H1 (cell line): ENCODE measurements at regions not wholly inside any gene's neighbourhood (a gene's known extent, or its start where the extent isn't known, plus 50 kb on each side); places are given as distances from the start of the nearest gene placed in this dataset.

Experiments used
- CTCF ChIA-PET: fragments of 300-600 bp; sonication (Branson Sonifier 250); formaldehyde crosslinking; loops from one replicate; lab custom pipeline; 2021; ENCODE audit not compliant: partially characterized antibody; lab: Charles Lee
- POLR2A ChIA-PET: fragments of 300-600 bp; sonication (Branson Sonifier 250); formaldehyde crosslinking; loops from one replicate; lab custom pipeline; 2021; ENCODE audit warnings: inconsistent platforms; ENCODE audit not compliant: partially characterized antibody; lab: Charles Lee
- DNase-seq, 2 experiments: peaks; one replicate each; pipeline versions ENCODE4 v3.0.0 to v3.0.0-alpha.2; 2010 to 2022; ENCODE audit warnings: low spot score in 2 of 2, low read depth in 1 of 2, mixed read lengths in 1 of 2
- FAIRE-seq: peaks from 2 replicates; lab custom pipeline; 2011; peaks lifted over from hg19 to GRCh38; lab: Jason Lieb, UNC
- H2AFZ ChIP-seq: 2 replicates; pipeline ENCODE4 v1.8.1; 2012; ENCODE audit warnings: low read length, inconsistent platforms
- H2AK5ac ChIP-seq: 2 replicates; pipeline ENCODE4 v1.6.1; 2013; ENCODE audit warnings: low read depth, low read length
- H2BK120ac ChIP-seq: replicated peaks from 2 replicates; pipeline ENCODE3; 2013; ENCODE audit warnings: low read depth, low read length, inconsistent platforms
- H2BK12ac ChIP-seq: 2 replicates; pipeline ENCODE4 v1.6.1; 2013; ENCODE audit warnings: low read depth, low read length
- H2BK15ac ChIP-seq: 2 replicates; pipeline ENCODE4 v1.6.1; 2013; ENCODE audit warnings: low read length
- H2BK20ac ChIP-seq: 2 replicates; pipeline ENCODE4 v1.6.1; 2013; ENCODE audit warnings: low read length
- H2BK5ac ChIP-seq: 2 replicates; pipeline ENCODE4 v1.6.1; 2013; ENCODE audit warnings: low read depth, low read length
- H3K14ac ChIP-seq: 2 replicates; pipeline ENCODE4 v1.6.1; 2013; ENCODE audit warnings: inconsistent platforms; ENCODE audit not compliant: insufficient read length
- H3K18ac ChIP-seq: 2 replicates; pipeline ENCODE4 v1.6.1; 2013; ENCODE audit warnings: low read length; ENCODE audit errors: extremely low read depth
- H3K23ac ChIP-seq: 2 replicates; pipeline ENCODE4 v1.6.1; 2013; ENCODE audit warnings: inconsistent platforms; ENCODE audit not compliant: insufficient read length
- H3K23me2 ChIP-seq: 2 replicates; pipeline ENCODE4 v1.6.1; 2013; ENCODE audit warnings: low read depth, low read length
- H3K27ac ChIP-seq: 2 replicates; pipeline ENCODE4 v1.6.1; 2011; ENCODE audit warnings: low read depth, low read length, inconsistent platforms
- H3K27me3 ChIP-seq, 4 experiments: replicated peaks in 1 of 4; 1 replicate in 1 of 4; 2 replicates in 3 of 4; pipeline versions ENCODE4 v1.6.1 to v1.8.1; 2011 to 2013; ENCODE audit warnings: low read length in 3 of 4, mild to moderate bottlenecking in 3 of 4, inconsistent platforms in 2 of 4, mixed read lengths in 2 of 4, moderate library complexity in 1 of 4; ENCODE audit not compliant: control insufficient read depth in 3 of 4, insufficient read depth in 3 of 4; ENCODE audit errors: extremely low read depth in 1 of 4
- H3K36me3 ChIP-seq, 4 experiments: 2 replicates each; pipeline versions ENCODE4 v1.6.1 to v1.8.1; 2011 to 2013; ENCODE audit warnings: mild to moderate bottlenecking in 4 of 4, low read length in 3 of 4, moderate library complexity in 2 of 4, control low read depth in 1 of 4, inconsistent platforms in 1 of 4; ENCODE audit not compliant: insufficient read depth in 4 of 4, control insufficient read depth in 2 of 4
- H3K4ac ChIP-seq: replicated peaks from 2 replicates; pipeline ENCODE3; 2013; ENCODE audit warnings: low read length, low read depth, mixed read lengths, inconsistent platforms; ENCODE audit not compliant: insufficient read length
- H3K4me1 ChIP-seq, 4 experiments: replicated peaks in 1 of 4; 1 replicate in 1 of 4; 2 replicates in 3 of 4; pipeline versions ENCODE4 v1.6.1 to v1.8.1; 2011 to 2013; ENCODE audit warnings: low read length in 3 of 4, inconsistent platforms in 2 of 4, mixed read lengths in 1 of 4; ENCODE audit not compliant: insufficient read depth in 4 of 4, control insufficient read depth in 3 of 4
- H3K4me2 ChIP-seq, 2 experiments: 2 replicates each; pipeline versions ENCODE4 v1.6.1 to v1.8.1; 2011 to 2013; ENCODE audit warnings: low read depth in 2 of 2, low read length in 2 of 2, control low read depth in 1 of 2, inconsistent platforms in 1 of 2, mild to moderate bottlenecking in 1 of 2; ENCODE audit not compliant: insufficient read depth in 1 of 2
- H3K4me3 ChIP-seq, 4 experiments: fragments of 200-600, 300-600 bp in 1 of 4; sonication (generic), shearing (Covaris generic), sonication (Bioruptor Twin) in 1 of 4; 2 replicates each; pipeline versions ENCODE4 v1.5.1 to v1.8.1; 2011 to 2016; ENCODE audit warnings: low read length in 4 of 4, low read depth in 3 of 4, control low read depth in 2 of 4, inconsistent platforms in 2 of 4, mild to moderate bottlenecking in 2 of 4, mixed read lengths in 1 of 4, moderate library complexity in 1 of 4; ENCODE audit not compliant: insufficient read depth in 2 of 4; ENCODE audit errors: extremely low read depth in 1 of 4
- H3K56ac ChIP-seq: replicated peaks from 2 replicates; pipeline ENCODE3; 2013; ENCODE audit warnings: low read depth, mild to moderate bottlenecking, mixed read lengths, low read length, inconsistent platforms; ENCODE audit not compliant: insufficient read length
- H3K79me1 ChIP-seq: 2 replicates; pipeline ENCODE4 v1.6.1; 2013; ENCODE audit warnings: low read depth, low read length, control low read depth
- H3K79me2 ChIP-seq, 2 experiments: 2 replicates each; pipeline versions ENCODE4 v1.6.1 to v1.8.1; 2012 to 2013; ENCODE audit warnings: low read length in 2 of 2, mild to moderate bottlenecking in 2 of 2, inconsistent platforms in 1 of 2; ENCODE audit not compliant: insufficient read depth in 2 of 2, control insufficient read depth in 1 of 2
- H3K9ac ChIP-seq, 4 experiments: replicated peaks in 1 of 4; 1 replicate in 1 of 4; 2 replicates in 3 of 4; pipeline versions ENCODE4 v1.6.1 to v1.8.1; 2011 to 2013; ENCODE audit warnings: low read depth in 3 of 4, low read length in 3 of 4, control low read depth in 2 of 4, mild to moderate bottlenecking in 2 of 4, moderate library complexity in 2 of 4, inconsistent platforms in 1 of 4; ENCODE audit errors: extremely low read depth in 1 of 4
- H3K9me3 ChIP-seq, 2 experiments: 2 replicates each; pipeline versions ENCODE4 v1.6.1 to v1.8.1; 2012 to 2013; ENCODE audit warnings: mild to moderate bottlenecking in 2 of 2, moderate library complexity in 2 of 2, control low read depth in 1 of 2, inconsistent platforms in 1 of 2, low read depth in 1 of 2, low read length in 1 of 2, mixed read lengths in 1 of 2; ENCODE audit not compliant: insufficient read depth in 2 of 2
- H4K20me1 ChIP-seq, 2 experiments: replicated peaks in 1 of 2; 2 replicates each; pipeline versions ENCODE3 to v1.8.1; 2011 to 2013; ENCODE audit warnings: inconsistent platforms in 2 of 2, low read length in 2 of 2, mild to moderate bottlenecking in 1 of 2; ENCODE audit not compliant: insufficient read depth in 2 of 2, control insufficient read depth in 1 of 2
- H4K5ac ChIP-seq: 2 replicates; pipeline ENCODE4 v1.6.1; 2013; ENCODE audit warnings: low read length, low read depth, mixed read lengths, inconsistent platforms; ENCODE audit not compliant: insufficient read length
- H4K8ac ChIP-seq: 2 replicates; pipeline ENCODE4 v1.8.0; 2013; ENCODE audit warnings: mild to moderate bottlenecking, moderate library complexity, low read length, inconsistent platforms; ENCODE audit not compliant: insufficient read depth; ENCODE audit errors: extremely low read depth
- H4K91ac ChIP-seq: replicated peaks from 2 replicates; pipeline ENCODE3; 2013; ENCODE audit warnings: low read length, mixed read lengths, inconsistent platforms; ENCODE audit not compliant: insufficient read length
- GABPA ChIP-seq: IDR thresholded peaks from 2 replicates; pipeline ENCODE4 v1.6.1; 2011; ENCODE audit warnings: mild to moderate bottlenecking, low read length, moderate library complexity, borderline replicate concordance; ENCODE audit not compliant: insufficient read depth
- SP4 ChIP-seq: IDR thresholded peaks from 2 replicates; pipeline ENCODE4 v1.6.1; 2012; ENCODE audit warnings: low read length, inconsistent platforms
- WGBS, 2 experiments: shearing (Covaris generic) in 1 of 2; methylation state at CpG; one replicate each; pipeline versions ENCODE4 v1.1.6 to v1.1.7; 2013 to 2015; ENCODE audit warnings: low lambda C conversion rate in 2 of 2, mixed read lengths in 2 of 2, inconsistent platforms in 1 of 2, low coverage in 1 of 2, missing lambda C conversion rate in 1 of 2; ENCODE audit not compliant: insufficient replicate concordance in 2 of 2, insufficient coverage in 1 of 2, insufficient read length in 1 of 2; ENCODE audit errors: extremely low coverage in 1 of 2, missing lambda C conversion rate in 1 of 2; 5-methylcytosine and 5-hydroxymethylcytosine counted together
- TF ChIP-seq, protein P1 (sequence below): IDR thresholded peaks from 2 replicates; pipeline ENCODE4 v1.6.1; 2011; ENCODE audit warnings: low read length, improper control_type of control experiment

GRCh38 chr22:48868554-48868953 is 959.1 kb downstream of the BRD1 start:
- Histone ChIP-seq H3K23me2 (no peaks in the 10 kb centered on the region; the same call in 1 of the 2 replicates), H3K18ac (no peak overlapping the region), H3K79me2 (no peaks in the 10 kb centered on the region), H2BK20ac (no peak overlapping the region), H3K27me3 (no peaks in the 10 kb centered on the region; a peak in 1 of 7 replicates), H3K27ac (no peak overlapping the region), H3K4me2 (no peak overlapping the region), H3K9me3 (no peaks in the 10 kb centered on the region), H2AK5ac (no peak overlapping the region), H2BK12ac (no peak overlapping the region), H4K20me1 (peaks cover 0 to 2% of the 10 kb centered on the region in 2 experiments), H2AFZ (no peak overlapping the region), H3K79me1 (no peaks in the 10 kb centered on the region), H3K14ac (no peak overlapping the region), H3K56ac (no peak overlapping the region), H4K91ac (no peak overlapping the region), H3K4ac (no peak overlapping the region), H2BK15ac (no peak overlapping the region), H3K23ac (no peak overlapping the region), H3K4me3 (no peak overlapping the region), H3K9ac (no peak overlapping the region), H4K8ac (no peak overlapping the region), H4K5ac (no peak overlapping the region), H3K36me3 (no peaks in the 10 kb centered on the region), H2BK5ac (no peak overlapping the region), H3K4me1 (peaks cover 0 to 2% (median 0%) of the 10 kb centered on the region in 4 experiments; a peak in 1 of 7 replicates), H2BK120ac (no peak overlapping the region)
- 80% methylated on average over 6 of the region's 6 CpGs; no CpG with 5 or more reads in 1 of the 2 experiments for WGBS, 2 experiments
- TF ChIP-seq SP4 (no peak), GABPA (no peak)
- TF ChIP-seq, protein P1, sequence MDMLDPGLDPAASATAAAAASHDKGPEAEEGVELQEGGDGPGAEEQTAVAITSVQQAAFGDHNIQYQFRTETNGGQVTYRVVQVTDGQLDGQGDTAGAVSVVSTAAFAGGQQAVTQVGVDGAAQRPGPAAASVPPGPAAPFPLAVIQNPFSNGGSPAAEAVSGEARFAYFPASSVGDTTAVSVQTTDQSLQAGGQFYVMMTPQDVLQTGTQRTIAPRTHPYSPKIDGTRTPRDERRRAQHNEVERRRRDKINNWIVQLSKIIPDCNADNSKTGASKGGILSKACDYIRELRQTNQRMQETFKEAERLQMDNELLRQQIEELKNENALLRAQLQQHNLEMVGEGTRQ = no peak
- CTCF ChIA-PET = interaction anchor here (1.3 to 1.7 kb wide), 2 partner anchors 8 to 71 kb away, joined by 3 read pairs; no protein-coding TSS in a partner anchor
- FAIRE-seq (no peak), DNase-seq (no peak)
- POLR2A ChIA-PET = no interaction called here
